H1 (cell line): ENCODE measurements at regions not wholly inside any gene's neighbourhood (a gene's known extent, or its start where the extent isn't known, plus 50 kb on each side); places are given as distances from the start of the nearest gene placed in this dataset.

Experiments used
- CHD7 ChIP-seq: fragments of 300-600 bp; sonication (generic); IDR thresholded peaks from 2 replicates; pipeline ENCODE4 v1.7.1; 2012; ENCODE audit warnings: low read length, moderate library complexity, mild to moderate bottlenecking, inconsistent platforms; ENCODE audit not compliant: insufficient replicate concordance
- RNF2 ChIP-seq: fragments of 200-900, 300-1000 bp; sonication (generic); IDR thresholded peaks from 2 replicates; pipeline ENCODE4 v1.7.1; 2016; ENCODE audit warnings: borderline replicate concordance, low read depth, mild to moderate bottlenecking, antibody characterized with exemption, low read length; ENCODE audit not compliant: poor library complexity, severe bottlenecking; ENCODE audit errors: missing control alignments

GRCh38 chrX:38489341-38489740 lies 72.0 kb upstream of the TSPAN7 start (continued):
- TF ChIP-seq CHD7 (no peak), RNF2 (no peak)
